ENCODE measurements at regions not wholly inside any gene's neighbourhood (a gene's known extent, or its start where the extent isn't known, plus 50 kb on each side); places are given as distances from the start of the nearest gene placed in this dataset.

DNA sequence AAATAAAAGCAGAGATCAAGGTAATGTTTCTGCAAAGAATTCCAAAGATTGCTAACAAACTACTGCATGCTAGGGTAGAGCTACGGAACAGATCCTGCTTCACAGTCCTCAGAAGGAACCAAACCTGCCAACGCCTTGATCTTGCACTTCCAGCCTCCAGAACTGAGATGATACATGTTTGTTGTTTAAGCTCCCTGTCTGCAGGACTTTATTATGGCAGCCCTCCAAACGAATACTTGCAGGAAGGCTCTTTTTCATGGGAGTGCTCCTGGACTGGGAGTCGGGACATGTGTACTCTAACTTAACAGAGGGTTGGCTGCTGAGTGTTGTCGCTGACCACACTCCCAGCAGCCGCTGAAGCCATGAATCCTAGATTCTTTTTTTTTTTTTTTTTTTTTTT lies 808.8 kb upstream of the EEF2KMT start:
- ATAC-seq (ENCODE audit: low read depth in 2 of 2) (no peak), DNase-seq (no peak)
- Mint-ChIP-seq H3K36me3 (no peaks in the 10 kb centered on the region), H3K4me1 (no peaks in the 10 kb centered on the region), H3K9me3 (peaks cover 0 to 19% (median 4%) of the 10 kb centered on the region in 7 donors), H3K27ac (no peak overlapping the region), H3K4me3 (no peak overlapping the region), H3K27me3 (no peaks in the 10 kb centered on the region)
- no peak overlapping the region for H3K4me3 ChIP-seq (ENCODE audit: low read depth, low read length)
- H3K27me3 ChIP-seq (ENCODE audit: control insufficient read depth, insufficient read depth, low read length): no peaks in the 10 kb centered on the region
- H3K36me3 ChIP-seq (ENCODE audit: control insufficient read depth, insufficient read depth, low read length): no peaks in the 10 kb centered on the region
- no peaks in the 10 kb centered on the region for H3K9me3 ChIP-seq (ENCODE audit: control insufficient read depth in 2 of 2, low read length in 2 of 2)
- H3K4me1 ChIP-seq (ENCODE audit: control insufficient read depth, insufficient read depth, low read length, poor library complexity, severe bottlenecking): no peaks in the 10 kb centered on the region
- H3K27ac ChIP-seq (ENCODE audit: insufficient read depth, low read length, poor library complexity, severe bottlenecking): no peak overlapping the region

DNA sequence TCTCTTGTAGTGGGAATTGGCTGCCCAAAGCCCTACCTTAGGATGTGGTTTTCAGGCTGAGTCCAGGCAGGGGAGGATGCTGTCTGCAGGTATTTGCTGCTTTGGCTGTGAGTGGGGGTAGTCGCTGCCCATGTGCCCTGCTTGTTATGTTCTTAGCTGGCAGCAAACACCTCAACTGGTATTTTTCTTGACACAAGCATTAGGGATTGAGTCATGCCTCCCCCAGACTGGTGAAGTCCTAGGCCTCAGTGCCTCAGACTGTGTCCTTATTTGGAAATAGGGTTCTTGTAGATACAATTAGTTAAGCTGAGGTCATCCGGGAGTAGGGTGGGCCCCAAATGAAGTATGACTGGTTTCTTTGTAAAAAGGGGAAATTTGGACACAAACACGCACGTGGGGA lies 808.3 kb upstream of the EEF2KMT start:
- H3K4me3 ChIP-seq (ENCODE audit: low read depth, low read length): no peak overlapping the region
- Mint-ChIP-seq H3K4me3 (no peak overlapping the region), H3K36me3 (no peaks in the 10 kb centered on the region), H3K27ac (no peak overlapping the region), H3K4me1 (no peaks in the 10 kb centered on the region), H3K27me3 (no peaks in the 10 kb centered on the region), H3K9me3 (peaks cover 0 to 19% (median 2%) of the 10 kb centered on the region in 7 donors)
- H3K4me1 ChIP-seq (ENCODE audit: control insufficient read depth, insufficient read depth, low read length, poor library complexity, severe bottlenecking): no peaks in the 10 kb centered on the region
- H3K27ac ChIP-seq (ENCODE audit: insufficient read depth, low read length, poor library complexity, severe bottlenecking): no peak overlapping the region
- no peaks in the 10 kb centered on the region for H3K36me3 ChIP-seq (ENCODE audit: control insufficient read depth, insufficient read depth, low read length)
- DNase-seq (no peak), ATAC-seq (ENCODE audit: low read depth in 2 of 2) (no peak)
- no peaks in the 10 kb centered on the region for H3K27me3 ChIP-seq (ENCODE audit: control insufficient read depth, insufficient read depth, low read length)
- H3K9me3 ChIP-seq (ENCODE audit: control insufficient read depth in 2 of 2, low read length in 2 of 2): no peaks in the 10 kb centered on the region

DNA sequence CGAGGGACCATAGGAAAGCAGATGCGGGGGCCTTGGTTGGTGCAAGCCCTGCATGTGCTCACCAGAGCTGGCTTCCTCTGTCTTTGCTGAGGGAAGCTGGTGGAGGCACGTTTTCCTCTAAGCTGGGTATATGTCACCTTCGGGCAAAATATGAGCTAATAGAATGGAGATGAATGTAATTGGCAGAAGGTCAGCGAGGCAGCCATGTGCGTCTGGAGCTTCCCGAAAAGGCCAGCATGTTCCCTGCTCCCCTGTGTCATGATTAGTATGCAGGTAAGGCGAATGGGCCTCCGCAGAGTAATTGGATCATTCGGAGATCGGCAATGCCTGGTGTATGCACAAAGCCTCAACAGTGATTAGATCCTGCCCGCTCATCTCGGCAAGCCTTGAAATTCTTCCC lies 806.2 kb upstream of the EEF2KMT start:
- Mint-ChIP-seq H3K9me3 (peaks cover 2 to 22% (median 5%) of the 10 kb centered on the region in 7 donors), H3K27ac (no peak overlapping the region), H3K27me3 (no peaks in the 10 kb centered on the region), H3K4me1 (no peaks in the 10 kb centered on the region), H3K36me3 (no peaks in the 10 kb centered on the region), H3K4me3 (no peak overlapping the region)
- Histone ChIP-seq H3K27ac (ENCODE audit: insufficient read depth, low read length, poor library complexity, severe bottlenecking) (no peak overlapping the region), H3K36me3 (ENCODE audit: control insufficient read depth, insufficient read depth, low read length) (no peaks in the 10 kb centered on the region), H3K9me3 (ENCODE audit: control insufficient read depth in 2 of 2, low read length in 2 of 2) (no peaks in the 10 kb centered on the region), H3K4me1 (ENCODE audit: control insufficient read depth, insufficient read depth, low read length, poor library complexity, severe bottlenecking) (no peaks in the 10 kb centered on the region), H3K4me3 (ENCODE audit: low read depth, low read length) (no peak overlapping the region), H3K27me3 (ENCODE audit: control insufficient read depth, insufficient read depth, low read length) (no peaks in the 10 kb centered on the region)
- no peak for DNase-seq
- ATAC-seq (ENCODE audit: low read depth in 2 of 2): no peak

DNA sequence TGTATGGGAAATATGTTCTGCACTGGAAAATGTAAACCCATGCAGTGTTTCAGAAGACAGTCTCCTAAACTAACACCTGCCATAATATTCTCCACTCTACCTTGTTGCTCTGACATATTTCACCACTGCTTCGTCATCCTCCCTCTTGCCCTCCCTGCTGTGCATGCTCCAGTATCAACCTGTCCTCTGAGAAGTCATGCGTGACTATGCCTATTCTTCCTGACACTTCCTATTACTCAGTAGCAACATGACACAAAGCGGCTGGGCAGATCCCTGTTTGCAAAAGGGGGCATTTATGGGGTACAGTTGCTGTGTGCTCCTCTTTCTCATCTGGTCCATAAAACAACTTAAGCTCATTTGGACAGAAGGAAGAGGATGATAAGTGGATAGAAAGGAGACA lies 805.6 kb upstream of the EEF2KMT start:
- no peaks in the 10 kb centered on the region for H3K27me3 Mint-ChIP-seq
- H3K9me3 ChIP-seq (ENCODE audit: control insufficient read depth in 2 of 2, low read length in 2 of 2): no peaks in the 10 kb centered on the region
- DNase-seq: no peak
- no peak overlapping the region for H3K4me3 Mint-ChIP-seq
- H3K9me3 Mint-ChIP-seq: peaks cover 2 to 22% (median 5%) of the 10 kb centered on the region in 7 donors
- no peak overlapping the region for H3K27ac Mint-ChIP-seq
- no peaks in the 10 kb centered on the region for H3K36me3 ChIP-seq (ENCODE audit: control insufficient read depth, insufficient read depth, low read length)
- H3K4me1 Mint-ChIP-seq: no peaks in the 10 kb centered on the region
- H3K36me3 Mint-ChIP-seq: no peaks in the 10 kb centered on the region
- no peaks in the 10 kb centered on the region for H3K4me1 ChIP-seq (ENCODE audit: control insufficient read depth, insufficient read depth, low read length, poor library complexity, severe bottlenecking)
- no peak for ATAC-seq (ENCODE audit: low read depth in 2 of 2)
- no peak overlapping the region for H3K4me3 ChIP-seq (ENCODE audit: low read depth, low read length)
- H3K27me3 ChIP-seq (ENCODE audit: control insufficient read depth, insufficient read depth, low read length): no peaks in the 10 kb centered on the region
- H3K27ac ChIP-seq (ENCODE audit: insufficient read depth, low read length, poor library complexity, severe bottlenecking): no peak overlapping the region

DNA sequence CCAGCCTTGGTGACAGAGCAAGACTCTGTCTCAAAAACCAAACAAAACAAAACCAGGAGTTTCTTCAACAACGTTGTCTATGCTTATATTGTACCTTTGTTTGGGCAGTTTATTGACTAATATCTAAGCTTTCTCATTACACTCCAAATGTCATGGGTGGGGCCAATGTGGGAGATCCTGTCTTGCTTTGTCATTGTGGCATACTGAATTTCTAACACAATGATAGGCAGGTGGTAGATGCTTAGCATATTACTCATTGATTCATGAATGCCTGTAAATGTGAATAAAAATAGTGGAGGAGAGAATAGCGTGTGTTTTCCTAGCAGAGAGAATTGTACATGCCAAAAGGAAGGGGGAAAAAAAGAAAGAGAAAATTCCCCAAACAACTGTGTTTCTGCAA lies 802.5 kb upstream of the EEF2KMT start:
- Histone ChIP-seq H3K9me3 (ENCODE audit: control insufficient read depth in 2 of 2, low read length in 2 of 2) (no peaks in the 10 kb centered on the region), H3K27me3 (ENCODE audit: control insufficient read depth, insufficient read depth, low read length) (no peaks in the 10 kb centered on the region), H3K4me3 (ENCODE audit: low read depth, low read length) (no peak overlapping the region), H3K27ac (ENCODE audit: insufficient read depth, low read length, poor library complexity, severe bottlenecking) (no peak overlapping the region), H3K36me3 (ENCODE audit: control insufficient read depth, insufficient read depth, low read length) (no peaks in the 10 kb centered on the region), H3K4me1 (ENCODE audit: control insufficient read depth, insufficient read depth, low read length, poor library complexity, severe bottlenecking) (no peaks in the 10 kb centered on the region)
- DNase-seq (no peak), ATAC-seq (ENCODE audit: low read depth in 2 of 2) (no peak)
- Mint-ChIP-seq H3K4me3 (no peak overlapping the region), H3K4me1 (no peaks in the 10 kb centered on the region), H3K27ac (no peak overlapping the region), H3K27me3 (no peaks in the 10 kb centered on the region), H3K36me3 (no peaks in the 10 kb centered on the region), H3K9me3 (peaks cover 2 to 21% (median 7%) of the 10 kb centered on the region in 7 donors)

DNA sequence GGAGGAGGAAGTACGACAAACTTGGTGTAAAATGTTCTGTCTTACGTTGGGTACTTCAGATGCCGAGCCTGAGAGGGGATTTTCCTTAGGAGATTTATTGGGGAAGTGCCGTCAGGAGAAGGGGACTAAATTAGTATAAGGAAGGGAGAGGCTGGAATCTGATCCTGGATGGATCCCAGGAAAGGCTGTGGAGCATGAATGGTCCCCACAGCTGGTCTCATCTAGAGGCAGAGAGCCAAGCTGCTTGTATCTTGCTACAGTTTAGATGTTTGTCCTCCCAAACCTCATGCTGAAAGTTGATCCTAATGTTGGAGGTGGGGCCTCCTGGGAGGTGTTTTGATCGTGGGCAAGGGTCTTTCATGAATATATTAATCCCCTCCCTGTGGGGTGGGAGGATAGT lies 798.4 kb upstream of the EEF2KMT start:
- Mint-ChIP-seq H3K9me3 (peaks cover 2 to 23% (median 5%) of the 10 kb centered on the region in 7 donors), H3K4me3 (no peak overlapping the region), H3K27ac (no peak overlapping the region), H3K27me3 (no peaks in the 10 kb centered on the region), H3K36me3 (no peaks in the 10 kb centered on the region), H3K4me1 (no peaks in the 10 kb centered on the region)
- Histone ChIP-seq H3K36me3 (ENCODE audit: control insufficient read depth, insufficient read depth, low read length) (no peaks in the 10 kb centered on the region), H3K4me3 (ENCODE audit: low read depth, low read length) (no peak overlapping the region), H3K4me1 (ENCODE audit: control insufficient read depth, insufficient read depth, low read length, poor library complexity, severe bottlenecking) (no peaks in the 10 kb centered on the region), H3K27ac (ENCODE audit: insufficient read depth, low read length, poor library complexity, severe bottlenecking) (no peak overlapping the region), H3K27me3 (ENCODE audit: control insufficient read depth, insufficient read depth, low read length) (no peaks in the 10 kb centered on the region), H3K9me3 (ENCODE audit: control insufficient read depth in 2 of 2, low read length in 2 of 2) (no peaks in the 10 kb centered on the region)
- ATAC-seq (ENCODE audit: low read depth in 2 of 2) (no peak), DNase-seq (no peak)

DNA sequence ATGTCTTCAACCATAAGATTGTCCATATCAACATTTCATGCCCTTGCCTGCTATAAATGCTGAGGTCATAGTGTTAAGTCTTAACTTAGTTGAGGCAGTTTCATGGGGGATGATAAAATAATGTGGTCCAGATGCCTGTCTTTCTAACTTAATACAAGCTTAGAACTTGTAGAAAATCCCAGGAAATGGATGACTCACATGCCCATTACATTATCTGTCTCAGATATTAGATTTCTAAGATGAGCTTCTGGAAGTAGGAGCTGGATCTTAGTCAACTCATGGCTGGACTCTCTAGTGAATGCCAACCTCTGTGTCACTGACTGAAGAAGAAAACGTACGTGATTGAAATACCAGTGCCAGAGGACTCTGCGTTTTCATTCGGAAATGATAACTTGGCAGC lies 797.5 kb upstream of the EEF2KMT start:
- H3K9me3 ChIP-seq (ENCODE audit: control insufficient read depth in 2 of 2, low read length in 2 of 2): no peaks in the 10 kb centered on the region
- no peak overlapping the region for H3K27ac ChIP-seq (ENCODE audit: insufficient read depth, low read length, poor library complexity, severe bottlenecking)
- no peak for DNase-seq
- ATAC-seq (ENCODE audit: low read depth in 2 of 2): no peak
- H3K27me3 ChIP-seq (ENCODE audit: control insufficient read depth, insufficient read depth, low read length): no peaks in the 10 kb centered on the region
- H3K4me3 ChIP-seq (ENCODE audit: low read depth, low read length): no peak overlapping the region
- Mint-ChIP-seq H3K27ac (no peak overlapping the region), H3K9me3 (peaks cover 0 to 23% (median 4%) of the 10 kb centered on the region in 7 donors), H3K27me3 (no peaks in the 10 kb centered on the region), H3K36me3 (no peaks in the 10 kb centered on the region), H3K4me3 (no peak overlapping the region), H3K4me1 (no peaks in the 10 kb centered on the region)
- no peaks in the 10 kb centered on the region for H3K36me3 ChIP-seq (ENCODE audit: control insufficient read depth, insufficient read depth, low read length)
- no peaks in the 10 kb centered on the region for H3K4me1 ChIP-seq (ENCODE audit: control insufficient read depth, insufficient read depth, low read length, poor library complexity, severe bottlenecking)

DNA sequence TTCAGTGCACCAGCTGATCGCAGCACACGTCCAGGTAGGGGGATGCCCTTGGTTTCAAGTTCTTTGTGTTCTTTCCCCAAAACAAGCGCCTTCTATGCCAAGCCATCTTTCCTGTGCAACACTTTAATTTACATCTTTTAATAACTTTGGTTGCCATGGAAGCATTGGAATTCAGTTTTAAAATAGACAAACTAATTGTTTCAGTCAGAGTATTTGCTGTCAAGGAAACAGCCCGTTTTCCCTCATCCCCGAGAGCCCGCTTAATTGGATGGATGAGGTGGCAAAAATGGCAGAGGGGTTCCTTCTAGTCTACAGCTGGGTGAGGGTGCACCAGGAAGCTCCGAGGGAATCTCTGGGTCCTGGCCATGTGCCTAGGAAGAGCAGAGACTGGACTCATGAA lies 793.7 kb upstream of the EEF2KMT start:
- Histone ChIP-seq H3K4me1 (ENCODE audit: control insufficient read depth, insufficient read depth, low read length, poor library complexity, severe bottlenecking) (no peaks in the 10 kb centered on the region), H3K9me3 (ENCODE audit: control insufficient read depth in 2 of 2, low read length in 2 of 2) (no peaks in the 10 kb centered on the region), H3K36me3 (ENCODE audit: control insufficient read depth, insufficient read depth, low read length) (no peaks in the 10 kb centered on the region), H3K4me3 (ENCODE audit: low read depth, low read length) (no peak overlapping the region), H3K27ac (ENCODE audit: insufficient read depth, low read length, poor library complexity, severe bottlenecking) (no peak overlapping the region), H3K27me3 (ENCODE audit: control insufficient read depth, insufficient read depth, low read length) (no peaks in the 10 kb centered on the region)
- no peaks in the 10 kb centered on the region for H3K36me3 Mint-ChIP-seq
- no peak overlapping the region for H3K27ac Mint-ChIP-seq
- no peaks in the 10 kb centered on the region for H3K4me1 Mint-ChIP-seq
- ATAC-seq (ENCODE audit: low read depth in 2 of 2) (no peak), DNase-seq (no peak)
- H3K4me3 Mint-ChIP-seq: no peak overlapping the region
- H3K27me3 Mint-ChIP-seq: no peaks in the 10 kb centered on the region
- H3K9me3 Mint-ChIP-seq: peaks cover 2 to 17% (median 4%) of the 10 kb centered on the region in 7 donors
